Upper lobe of left lung (tissue), 6 donors: ENCODE measurements at regions not wholly inside any gene's neighbourhood (a gene's known extent, or its start where the extent isn't known, plus 50 kb on each side); places are given as distances from the start of the nearest gene placed in this dataset.

Source experiments
- ATAC-seq, 2 donors: fragments of 200-7000 bp; cut with Tn5 transposase; one replicate each; pipeline ENCODE4 v1.9.1; 2022; ENCODE audit warnings: mild to moderate bottlenecking in 2 of 2, moderate library complexity in 2 of 2; ENCODE audit not compliant: low FRiP score in 2 of 2
- DNase-seq, 2 donors: peaks; one replicate each; pipeline ENCODE4 v3.0.0-alpha.2; 2019 to 2020
- H3K27ac ChIP-seq, 4 donors: fragments of 200-600 bp; sonication (generic); one replicate each; pipeline ENCODE4 v1.5.1; 2016 to 2019
- H3K27me3 ChIP-seq, 4 donors: fragments of 200-600 bp; sonication (generic); one replicate each; pipeline ENCODE4 v1.5.1; 2017 to 2019
- H3K36me3 ChIP-seq, 4 donors: fragments of 200-600 bp; sonication (generic); one replicate each; pipeline ENCODE4 v1.5.1; 2016 to 2019
- H3K4me1 ChIP-seq, 4 donors: fragments of 200-600 bp; sonication (generic); one replicate each; pipeline ENCODE4 v1.5.1; 2018 to 2019
- H3K4me3 ChIP-seq, 4 donors: fragments of 200-600 bp; sonication (generic); one replicate each; pipeline ENCODE4 v1.5.1; 2017 to 2019; ENCODE audit warnings: mild to moderate bottlenecking in 2 of 4, moderate library complexity in 1 of 4
- H3K9me3 ChIP-seq, 4 donors: fragments of 200-600 bp; sonication (generic); one replicate each; pipeline ENCODE4 v1.5.1; 2018 to 2019
- EP300 ChIP-seq, 4 donors: sonication (generic); formaldehyde crosslinking; IDR thresholded peaks; one replicate each; pipeline ENCODE4 v1.5.1; 2017; ENCODE audit warnings: antibody characterized with exemption in 4 of 4, control low read depth in 2 of 4
- POLR2A ChIP-seq, 4 donors: fragments of 450-650 bp; IDR thresholded peaks; one replicate each; pipeline ENCODE4 v1.5.1; 2016 to 2017; ENCODE audit warnings: antibody characterized with exemption in 4 of 4, mild to moderate bottlenecking in 2 of 4
- POLR2AphosphoS5 ChIP-seq, 2 donors: sonication (generic); formaldehyde crosslinking; IDR thresholded peaks; one replicate each; pipeline ENCODE4 v1.5.1; 2017; ENCODE audit warnings: antibody characterized with exemption in 2 of 2
- WGBS, 2 donors: methylation state at CpG; one replicate each; pipeline ENCODE4 v1.1.5; 2017 to 2018; 5-methylcytosine and 5-hydroxymethylcytosine counted together
- TF ChIP-seq, protein P1 (sequence below), 6 experiments: fragments of 450-650 bp in 4 of 6; fragments of 200-600 bp in 2 of 6; sonication (generic) in 2 of 6; IDR thresholded peaks; one replicate each; pipeline ENCODE4 v1.5.1; 2016 to 2019; ENCODE audit warnings: antibody characterized with exemption in 6 of 6
- donor health status: DM: no; HTN: no; CAD: no; lungs with moderate emphysema.
- donor health status: DM: no; HTN: yes; CAD: no; lungs with severe emphysema.

DNA sequence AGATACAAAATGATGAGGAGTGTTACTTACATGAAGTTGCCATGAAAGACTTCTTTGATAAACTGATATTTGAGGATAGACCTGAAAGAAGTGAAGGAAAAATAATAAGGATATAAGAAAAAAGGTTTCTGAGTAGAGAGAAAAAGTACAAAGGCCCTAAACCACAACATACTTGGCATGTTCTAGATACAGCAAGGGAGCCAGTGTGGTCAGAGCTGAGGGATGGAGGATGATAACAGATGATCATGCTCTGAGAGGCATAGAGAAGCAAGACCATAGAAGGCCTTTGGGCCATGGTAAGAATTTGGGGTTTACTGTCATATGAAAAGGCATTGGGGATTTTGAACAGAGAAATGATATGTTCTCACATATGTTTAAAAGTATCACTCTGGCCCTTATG, 424.1 kb upstream of the CHST9 start:
- H3K4me3 ChIP-seq = no peak overlapping the region
- no peak for DNase-seq
- no peaks in the 10 kb centered on the region for H3K9me3 ChIP-seq
- TF ChIP-seq POLR2AphosphoS5 (IDR thresholded peaks at IDR 0.05) = no peak
- no peaks in the 10 kb centered on the region for H3K27me3 ChIP-seq
- H3K4me1 ChIP-seq = no peaks in the 10 kb centered on the region
- no peak for ATAC-seq
- no peak overlapping the region for H3K27ac ChIP-seq
- H3K36me3 ChIP-seq = no peaks in the 10 kb centered on the region

DNA sequence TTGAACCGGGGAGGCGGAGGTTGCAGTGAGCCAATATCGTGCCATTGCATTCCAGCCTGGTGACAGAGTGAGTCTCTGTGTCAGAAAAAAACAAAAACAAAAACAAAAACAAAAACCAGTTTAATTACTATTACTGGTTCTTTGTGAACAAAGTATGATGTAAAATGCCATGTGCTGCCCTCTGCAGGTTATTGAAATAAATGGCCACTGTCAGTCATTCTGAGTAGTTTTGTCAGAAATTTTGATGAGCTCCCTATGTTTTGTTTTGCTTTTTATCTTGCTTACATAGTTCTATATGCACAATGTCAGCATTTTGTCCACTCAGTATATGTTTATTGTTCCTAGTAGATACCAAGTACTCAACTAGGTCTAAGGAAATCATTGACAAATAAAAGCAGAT, 423.6 kb upstream of the CHST9 start:
- WGBS, 2 donors = 82 to 89% methylated on average over 3 of the region's 3 CpGs
- ATAC-seq = no peak
- no peak for TF ChIP-seq POLR2A (IDR thresholded peaks at IDR 0.05)
- TF ChIP-seq, protein P1, sequence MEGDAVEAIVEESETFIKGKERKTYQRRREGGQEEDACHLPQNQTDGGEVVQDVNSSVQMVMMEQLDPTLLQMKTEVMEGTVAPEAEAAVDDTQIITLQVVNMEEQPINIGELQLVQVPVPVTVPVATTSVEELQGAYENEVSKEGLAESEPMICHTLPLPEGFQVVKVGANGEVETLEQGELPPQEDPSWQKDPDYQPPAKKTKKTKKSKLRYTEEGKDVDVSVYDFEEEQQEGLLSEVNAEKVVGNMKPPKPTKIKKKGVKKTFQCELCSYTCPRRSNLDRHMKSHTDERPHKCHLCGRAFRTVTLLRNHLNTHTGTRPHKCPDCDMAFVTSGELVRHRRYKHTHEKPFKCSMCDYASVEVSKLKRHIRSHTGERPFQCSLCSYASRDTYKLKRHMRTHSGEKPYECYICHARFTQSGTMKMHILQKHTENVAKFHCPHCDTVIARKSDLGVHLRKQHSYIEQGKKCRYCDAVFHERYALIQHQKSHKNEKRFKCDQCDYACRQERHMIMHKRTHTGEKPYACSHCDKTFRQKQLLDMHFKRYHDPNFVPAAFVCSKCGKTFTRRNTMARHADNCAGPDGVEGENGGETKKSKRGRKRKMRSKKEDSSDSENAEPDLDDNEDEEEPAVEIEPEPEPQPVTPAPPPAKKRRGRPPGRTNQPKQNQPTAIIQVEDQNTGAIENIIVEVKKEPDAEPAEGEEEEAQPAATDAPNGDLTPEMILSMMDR (IDR thresholded peaks at IDR 0.05) = peak in 2 of 6 experiments; percentile 7 to 10
- no peak for TF ChIP-seq POLR2AphosphoS5 (IDR thresholded peaks at IDR 0.05)
- DNase-seq = no peak
- Histone ChIP-seq H3K4me3 (no peak overlapping the region), H3K4me1 (no peaks in the 10 kb centered on the region), H3K9me3 (no peaks in the 10 kb centered on the region), H3K27ac (no peak overlapping the region), H3K36me3 (no peaks in the 10 kb centered on the region), H3K27me3 (no peaks in the 10 kb centered on the region)

DNA sequence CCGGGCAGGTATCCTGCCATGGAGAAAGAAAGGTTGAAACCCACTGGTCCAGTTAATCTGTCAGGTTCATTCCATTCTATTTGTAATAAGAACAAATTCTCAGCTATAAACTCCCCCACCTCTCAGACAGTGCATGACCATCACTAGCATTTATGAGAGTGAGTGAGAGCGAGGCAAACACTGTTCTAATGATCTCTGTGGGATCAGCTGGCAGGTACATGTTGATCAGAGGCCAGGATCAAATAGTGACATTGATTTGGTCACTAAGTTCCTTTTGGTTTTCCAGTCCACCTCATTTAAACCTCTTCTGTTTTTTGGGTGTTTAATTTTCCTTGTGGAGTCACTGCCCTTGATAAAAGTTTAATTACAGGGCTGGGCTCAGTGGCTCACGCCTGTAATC, 423.1 kb upstream of the CHST9 start:
- Histone ChIP-seq H3K4me1 (no peaks in the 10 kb centered on the region), H3K4me3 (no peak overlapping the region), H3K9me3 (no peaks in the 10 kb centered on the region), H3K27me3 (no peaks in the 10 kb centered on the region), H3K36me3 (no peaks in the 10 kb centered on the region), H3K27ac (no peak overlapping the region)
- WGBS, 2 donors = 80 to 90% methylated on average over 3 of the region's 3 CpGs
- no peak for ATAC-seq
- TF ChIP-seq EP300 (IDR thresholded peaks at IDR 0.05) (no peak), POLR2A (IDR thresholded peaks at IDR 0.05) (no peak), POLR2AphosphoS5 (IDR thresholded peaks at IDR 0.05) (no peak)
- TF ChIP-seq, protein P1 (IDR thresholded peaks at IDR 0.05) = no peak
- DNase-seq = no peak

DNA sequence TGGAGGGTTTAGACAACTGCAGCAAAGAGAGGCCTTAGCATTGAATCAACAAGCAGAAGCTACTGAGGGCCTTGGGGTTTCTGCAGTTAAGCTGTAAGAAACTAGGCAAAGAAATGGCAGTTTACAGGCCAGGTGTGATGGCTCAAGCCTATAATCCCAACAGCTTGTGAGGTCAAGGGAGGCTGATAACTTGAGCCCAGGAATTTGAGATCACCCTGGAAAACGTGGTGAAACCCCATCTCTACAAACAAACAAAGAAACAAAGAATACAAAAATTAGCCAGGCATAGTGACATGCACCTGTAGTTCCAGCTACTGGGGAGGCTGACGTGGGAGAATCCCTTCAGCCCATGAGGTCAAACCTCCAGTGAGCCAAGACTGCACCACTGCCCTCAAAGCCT, 421.6 kb upstream of the CHST9 start:
- Histone ChIP-seq H3K4me3 (no peak overlapping the region), H3K36me3 (no peaks in the 10 kb centered on the region), H3K27ac (no peak overlapping the region), H3K4me1 (no peaks in the 10 kb centered on the region), H3K9me3 (no peaks in the 10 kb centered on the region), H3K27me3 (no peaks in the 10 kb centered on the region)
- 68 to 70% methylated on average over 2 of the region's 2 CpGs for WGBS, 2 donors
- no peak for DNase-seq
- no peak for TF ChIP-seq EP300 (IDR thresholded peaks at IDR 0.05)
- no peak for TF ChIP-seq POLR2A (IDR thresholded peaks at IDR 0.05)
- TF ChIP-seq, protein P1 (IDR thresholded peaks at IDR 0.05) = no peak
- no peak for TF ChIP-seq POLR2AphosphoS5 (IDR thresholded peaks at IDR 0.05)
- ATAC-seq = no peak

DNA sequence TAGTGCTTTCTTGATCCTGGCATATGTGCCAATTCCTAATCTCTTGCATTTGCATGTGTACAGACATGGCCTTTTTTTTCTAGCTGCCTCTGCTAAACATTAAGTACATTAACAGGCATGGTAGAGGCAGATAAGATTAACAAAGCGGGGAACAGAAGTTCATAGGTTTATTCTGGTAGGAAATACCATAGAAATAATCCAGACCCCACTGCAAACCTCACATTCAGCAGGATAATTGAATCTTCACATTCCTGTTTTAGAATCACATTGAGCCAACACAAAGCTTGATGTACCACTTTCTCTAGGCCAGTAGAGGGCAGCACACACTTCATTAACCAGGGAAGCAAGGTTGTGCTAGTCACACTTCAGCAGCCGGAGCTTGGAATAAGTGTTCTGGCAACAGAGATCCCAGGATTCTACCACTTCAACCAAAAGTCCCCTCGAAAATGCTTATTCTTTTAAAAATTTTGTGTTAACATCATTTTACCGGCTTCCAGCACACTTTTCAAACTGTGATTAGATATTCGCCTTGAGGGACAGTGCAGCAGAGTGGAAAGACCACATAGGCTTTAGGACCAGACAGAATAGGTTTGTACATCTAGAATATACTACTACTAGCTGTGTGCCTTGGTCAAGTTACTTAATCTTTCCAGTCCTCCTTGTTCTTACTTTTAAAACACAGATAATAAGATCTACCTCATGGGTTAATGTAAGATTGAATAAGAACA, 420.2 kb upstream of the CHST9 start:
- WGBS, 2 donors = 25 to 30% methylated on average over 5 of the region's 5 CpGs
- Histone ChIP-seq H3K4me1 (no peaks in the 10 kb centered on the region), H3K9me3 (no peaks in the 10 kb centered on the region), H3K27ac (no peak overlapping the region), H3K4me3 (no peak overlapping the region), H3K27me3 (no peaks in the 10 kb centered on the region), H3K36me3 (no peaks in the 10 kb centered on the region)
- ATAC-seq (peak; percentile 68 to 85), DNase-seq (peak in 1 of 2 donors; percentile 38)
- TF ChIP-seq EP300 (IDR thresholded peaks at IDR 0.05) = no peak
- TF ChIP-seq, protein P1 (IDR thresholded peaks at IDR 0.05) = peak in 5 of 6 experiments; percentile 56 to 72 (median 64)
